K562 (cell line): ENCODE measurements at regions not wholly inside any gene's neighbourhood (a gene's known extent, or its start where the extent isn't known, plus 50 kb on each side); places are given as distances from the start of the nearest gene placed in this dataset.
"Not testable (repeated sequence)": the region's sequence is repeated elsewhere in the genome, so short reads cannot be mapped to it uniquely, and the experiment has no call there.

Source experiments
- ATAC-seq: fragments of 200-7000 bp; cut with Tn5 transposase; 3 replicates; pipeline ENCODE4 v1.9.1; 2020; ENCODE audit warnings: moderate library complexity
- BruUV-seq: library from RNA; stranded (reverse); fragments of 400-500 nt; replicated peaks from 2 replicates; lab custom pipeline; 2021; lab: Mats Ljungman, UMichigan
- CTCF ChIA-PET: fragments of 300-600 bp; formaldehyde crosslinking; extraction: SDS; loops from one replicate; lab custom pipeline; 2021; ENCODE audit warnings: low intra/inter-chr PET ratio; lab: Yijun Ruan, JAX
- POLR2A ChIA-PET: fragments of 300-600, 350-650 bp; sonication (Branson Sonifier 250); formaldehyde crosslinking; extraction: SDS; loops from one replicate; lab custom pipeline; 2021; ENCODE audit warnings: antibody characterized with exemption, inconsistent platforms; lab: Yijun Ruan, JAX
- DNase-seq, 4 experiments: peaks; one replicate each; pipeline versions ENCODE4 v3.0.0 to v3.0.0-alpha.2; 2011 to 2018; ENCODE audit warnings: low spot score in 3 of 4, mixed read lengths in 3 of 4; ENCODE audit errors: extremely low read depth in 1 of 4
- FAIRE-seq: peaks from 2 replicates; lab custom pipeline; 2011; peaks lifted over from hg19 to GRCh38; lab: Jason Lieb, UNC
- H2AFZ ChIP-seq: 2 replicates; pipeline ENCODE4 v1.6.0; 2011; ENCODE audit warnings: low read depth, low read length, control low read depth, inconsistent platforms
- H3K27ac ChIP-seq: fragments of 200-600 bp; 3 replicates; pipeline ENCODE4 v1.8.0; 2011; ENCODE audit warnings: low read depth, mild to moderate bottlenecking, control low read depth, inconsistent platforms, low read length, moderate library complexity, mixed read lengths; ENCODE audit errors: extremely low read depth
- H3K27me3 ChIP-seq, 2 experiments: fragments of 300-600 bp in 1 of 2; 2 replicates in 1 of 2; 3 replicates in 1 of 2; pipeline versions ENCODE4 v1.6.0 to v1.8.0; 2011; ENCODE audit warnings: inconsistent platforms in 2 of 2, low read length in 2 of 2, mild to moderate bottlenecking in 1 of 2, mixed read lengths in 1 of 2, moderate library complexity in 1 of 2; ENCODE audit not compliant: control insufficient read depth in 2 of 2, insufficient read depth in 2 of 2
- H3K36me3 ChIP-seq: fragments of 300-600 bp; 3 replicates; pipeline ENCODE4 v1.8.0; 2011; ENCODE audit warnings: mild to moderate bottlenecking, low read length, inconsistent platforms; ENCODE audit not compliant: control insufficient read depth, insufficient read depth
- H3K4me1 ChIP-seq, 2 experiments: fragments of 200-600 bp in 1 of 2; replicated peaks in 1 of 2; 2 replicates in 1 of 2; 3 replicates in 1 of 2; pipeline versions ENCODE4 v1.5.1 to v1.8.0; 2011; ENCODE audit warnings: inconsistent platforms in 2 of 2, low read length in 2 of 2, mild to moderate bottlenecking in 1 of 2, mixed read lengths in 1 of 2, moderate library complexity in 1 of 2; ENCODE audit not compliant: control insufficient read depth in 2 of 2, insufficient read depth in 2 of 2
- H3K4me2 ChIP-seq: 2 replicates; pipeline ENCODE4 v1.6.1; 2011; ENCODE audit warnings: low read length, control low read depth, inconsistent platforms, mixed read lengths; ENCODE audit not compliant: insufficient read depth
- H3K4me3 ChIP-seq: fragments of 200-600 bp; sonication (generic), shearing (Covaris generic); 2 replicates; pipeline ENCODE4 v1.5.1; 2016; ENCODE audit warnings: control low read depth, inconsistent platforms
- H3K79me2 ChIP-seq: fragments of 200-600 bp; 3 replicates; pipeline ENCODE4 v1.8.0; 2011; ENCODE audit warnings: low read length, inconsistent platforms; ENCODE audit not compliant: control insufficient read depth, insufficient read depth
- H3K9ac ChIP-seq, 2 experiments: 2 replicates each; pipeline versions ENCODE4 v1.6.0 to v1.6.1; 2011; ENCODE audit warnings: low read depth in 2 of 2, low read length in 2 of 2, control low read depth in 1 of 2, inconsistent platforms in 1 of 2, mild to moderate bottlenecking in 1 of 2, mixed read lengths in 1 of 2; ENCODE audit not compliant: insufficient read depth in 1 of 2
- H3K9me1 ChIP-seq: one replicate; pipeline ENCODE4 v1.6.0; 2011; ENCODE audit warnings: inconsistent platforms, mild to moderate bottlenecking, low read length, moderate library complexity; ENCODE audit not compliant: control insufficient read depth, insufficient read depth
- H3K9me3 ChIP-seq: replicated peaks from 2 replicates; pipeline ENCODE4 v1.5.1; 2011; ENCODE audit warnings: low read depth, low read length, inconsistent platforms; ENCODE audit not compliant: control insufficient read depth, insufficient read depth
- H4K20me1 ChIP-seq: replicated peaks from 2 replicates; pipeline ENCODE4 v1.6.1; 2011; ENCODE audit warnings: low read length, inconsistent platforms, mixed read lengths; ENCODE audit not compliant: control insufficient read depth, insufficient read depth
- ASH1L ChIP-seq: fragments of 450-650 bp; IDR thresholded peaks from 2 replicates; pipeline ENCODE4 v1.6.1; 2018; ENCODE audit warnings: borderline replicate concordance, mild to moderate bottlenecking, low read depth; ENCODE audit not compliant: partially characterized antibody
- FOS ChIP-seq: IDR thresholded peaks from 3 replicates; pipeline ENCODE4 v1.6.1; 2011; ENCODE audit not compliant: insufficient read length; ENCODE audit errors: extremely low read depth
- NFYB ChIP-seq: IDR thresholded peaks from 2 replicates; pipeline ENCODE4 v1.6.1; 2011; ENCODE audit warnings: mild to moderate bottlenecking, moderate library complexity; ENCODE audit not compliant: insufficient read length; ENCODE audit errors: extremely low read depth
- WGBS: fragments of 100-300 bp; shearing (Covaris generic); methylation state at CpG from one replicate; pipeline ENCODE4 v1.1.6; 2016; ENCODE audit warnings: low coverage, mixed read lengths; ENCODE audit not compliant: insufficient coverage; ENCODE audit errors: missing lambda C conversion rate; 5-methylcytosine and 5-hydroxymethylcytosine counted together
- in situ Hi-C: fragments of 300-500 bp; cut with MboI; formaldehyde crosslinking; loops from 4 replicates; pipeline ENCODE4 v1.15.0; 2018; ENCODE audit warnings: inconsistent platforms, mixed read lengths
- intact Hi-C: fragments of 100-400 bp; cut with micrococcal nuclease; formaldehyde crosslinking; loops from 2 replicates; pipeline ENCODE4 v1.14.2; 2022
- TF ChIP-seq, protein P1 (sequence below): fragments of 200-800 bp; sonication (Bioruptor generic); IDR thresholded peaks from 2 replicates; pipeline ENCODE4 v1.6.1; 2017; ENCODE audit warnings: missing genetic modification characterization, missing compliant biosample characterization

GRCh38 chr6:33520636-33521488, 59.2 kb downstream of the BAK1 start:
- BruUV-seq, H3K9ac ChIP-seq, H4K20me1 ChIP-seq, H2AFZ ChIP-seq, FAIRE-seq, intact Hi-C loops, H3K4me3 ChIP-seq, H3K27ac ChIP-seq, H3K4me1 ChIP-seq, H3K4me2 ChIP-seq, ATAC-seq, H3K36me3 ChIP-seq, DNase-seq, in situ Hi-C loops, CTCF ChIA-PET, H3K79me2 ChIP-seq, H3K9me3 ChIP-seq, H3K9me1 ChIP-seq: not testable (repeated sequence)
- TF ChIP-seq ASH1L (peak; percentile 22), NFYB (peak; percentile 63), FOS (peak; percentile 48)
- TF ChIP-seq, protein P1, sequence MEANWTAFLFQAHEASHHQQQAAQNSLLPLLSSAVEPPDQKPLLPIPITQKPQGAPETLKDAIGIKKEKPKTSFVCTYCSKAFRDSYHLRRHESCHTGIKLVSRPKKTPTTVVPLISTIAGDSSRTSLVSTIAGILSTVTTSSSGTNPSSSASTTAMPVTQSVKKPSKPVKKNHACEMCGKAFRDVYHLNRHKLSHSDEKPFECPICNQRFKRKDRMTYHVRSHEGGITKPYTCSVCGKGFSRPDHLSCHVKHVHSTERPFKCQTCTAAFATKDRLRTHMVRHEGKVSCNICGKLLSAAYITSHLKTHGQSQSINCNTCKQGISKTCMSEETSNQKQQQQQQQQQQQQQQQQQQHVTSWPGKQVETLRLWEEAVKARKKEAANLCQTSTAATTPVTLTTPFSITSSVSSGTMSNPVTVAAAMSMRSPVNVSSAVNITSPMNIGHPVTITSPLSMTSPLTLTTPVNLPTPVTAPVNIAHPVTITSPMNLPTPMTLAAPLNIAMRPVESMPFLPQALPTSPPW (CRISPR knock-in tag), result peak; percentile 27; the same call in 1 of the 2 replicates
- H3K27me3 ChIP-seq, result peaks cover 51 to 61% of the 10 kb centered on the region in 2 experiments
- POLR2A ChIA-PET, result interaction anchor here (0.7 kb wide), 1 partner anchor 8 kb away, joined by 3 read pairs; no protein-coding TSS in a partner anchor
- WGBS, result 37% methylated on average over 8 of the region's 10 CpGs
